OCI-LY7 (cell line): ENCODE measurements at regions not wholly inside any gene's neighbourhood (a gene's known extent, or its start where the extent isn't known, plus 50 kb on each side); places are given as distances from the start of the nearest gene placed in this dataset.

Source experiments
- BruUV-seq: library from RNA; stranded (reverse); fragments of 400-500 nt; replicated peaks from 2 replicates; lab custom pipeline; 2021; lab: Mats Ljungman, UMichigan
- CTCF ChIA-PET: fragments of 300-600 bp; sonication (Branson Sonifier 250); formaldehyde crosslinking; loops from one replicate; lab custom pipeline; 2022; ENCODE audit warnings: antibody characterized with exemption; ENCODE audit not compliant: unreplicated experiment; lab: Charles Lee
- POLR2A ChIA-PET: fragments of 300-600 bp; sonication (Branson Sonifier 250); formaldehyde crosslinking; loops from one replicate; lab custom pipeline; 2022; ENCODE audit warnings: antibody characterized with exemption; lab: Charles Lee
- DNase-seq: peaks from one replicate; pipeline ENCODE4 v3.0.0-alpha.2; 2015; ENCODE audit warnings: low spot score
- H2AFZ ChIP-seq: fragments of 200-600 bp; sonication (generic), shearing (Covaris generic); 2 replicates; pipeline ENCODE4 v1.6.1; 2014; ENCODE audit warnings: mild to moderate bottlenecking, antibody characterized with exemption, low read length, moderate library complexity
- H3K27ac ChIP-seq: fragments of 200-600 bp; sonication (generic); 2 replicates; pipeline ENCODE4 v1.5.1; 2014; ENCODE audit warnings: mixed run types, low read depth, mild to moderate bottlenecking, moderate library complexity, low read length, inconsistent platforms; ENCODE audit not compliant: poor library complexity, severe bottlenecking
- H3K36me3 ChIP-seq: fragments of 200-600 bp; sonication (generic); 2 replicates; pipeline ENCODE4 v1.6.1; 2014; ENCODE audit warnings: mild to moderate bottlenecking, antibody characterized with exemption, low read length, moderate library complexity, mixed read lengths; ENCODE audit not compliant: insufficient read depth
- H3K4me1 ChIP-seq: fragments of 200-600 bp; sonication (generic); 2 replicates; pipeline ENCODE4 v1.5.1; 2014; ENCODE audit warnings: mild to moderate bottlenecking, low read length; ENCODE audit not compliant: insufficient read depth, poor library complexity, severe bottlenecking
- H3K4me2 ChIP-seq: fragments of 200-600 bp; sonication (generic); 2 replicates; pipeline ENCODE4 v1.6.1; 2014; ENCODE audit warnings: mild to moderate bottlenecking, low read length
- H3K4me3 ChIP-seq: fragments of 200-600 bp; sonication (generic); 2 replicates; pipeline ENCODE4 v1.5.1; 2014; ENCODE audit warnings: mild to moderate bottlenecking, low read depth, low read length; ENCODE audit not compliant: poor library complexity, severe bottlenecking
- H3K79me2 ChIP-seq: fragments of 200-600 bp; sonication (generic); 2 replicates; pipeline ENCODE4 v1.6.1; 2016; ENCODE audit warnings: low read depth, mild to moderate bottlenecking, low read length, moderate library complexity, mixed read lengths; ENCODE audit not compliant: insufficient read depth
- H3K9me2 ChIP-seq: fragments of 200-600 bp; sonication (generic); 2 replicates; pipeline ENCODE4 v1.6.1; 2016; ENCODE audit warnings: mild to moderate bottlenecking, low read length, mixed read lengths; ENCODE audit not compliant: insufficient read depth
- H3K9me3 ChIP-seq: fragments of 200-600 bp; sonication (generic); 2 replicates; pipeline ENCODE4 v1.6.1; 2014; ENCODE audit warnings: mild to moderate bottlenecking, mixed run types, low read length, mixed read lengths
- H4K20me1 ChIP-seq: fragments of 200-600 bp; sonication (generic); 2 replicates; pipeline ENCODE4 v1.6.1; 2014; ENCODE audit warnings: mild to moderate bottlenecking, antibody characterized with exemption, low read length, moderate library complexity, mixed read lengths; ENCODE audit not compliant: insufficient read depth
- CTCF ChIP-seq: fragments of 200-600 bp; sonication (generic); conservative IDR thresholded peaks from 2 replicates; pipeline ENCODE4 v1.5.1; 2014; ENCODE audit warnings: mild to moderate bottlenecking, antibody characterized with exemption, low read length, moderate library complexity, mixed read lengths
- EZH2phosphoT487 ChIP-seq: fragments of 200-600 bp; sonication (generic); IDR thresholded peaks from 2 replicates; pipeline ENCODE4 v1.6.1; 2018; ENCODE audit warnings: low read depth, borderline replicate concordance, mild to moderate bottlenecking, mixed run types, antibody characterized with exemption, low read length, moderate library complexity, mixed read lengths
- intact Hi-C: fragments of 100-400 bp; cut with micrococcal nuclease; formaldehyde crosslinking; loops from one replicate; pipeline ENCODE4 v1.10.0; 2022; ENCODE audit not compliant: unreplicated experiment

DNA sequence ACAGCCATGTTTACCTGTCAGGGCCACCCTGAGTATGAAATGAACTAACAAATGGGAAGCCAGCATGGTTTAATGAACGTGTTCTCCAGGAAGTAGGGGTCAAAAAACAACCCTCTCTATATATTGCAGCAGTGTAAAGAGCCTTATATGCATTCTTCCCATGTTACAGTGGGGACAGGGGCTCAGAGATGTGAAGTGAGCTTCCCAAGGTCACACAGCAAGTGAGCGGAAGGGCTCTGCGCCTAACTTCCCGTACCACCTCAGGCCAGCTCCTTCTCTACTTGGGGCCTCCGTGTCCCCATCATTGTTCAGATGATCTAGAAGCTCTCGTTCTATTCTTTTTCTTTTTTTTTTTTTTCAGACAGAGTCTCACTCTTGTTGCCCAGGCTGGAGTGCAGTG is 105.1 kb upstream of the MAP1LC3B2 start:
- no peaks in the 10 kb centered on the region for H3K9me3 ChIP-seq
- no peak for DNase-seq
- no peaks in the 10 kb centered on the region for H3K4me1 ChIP-seq
- H3K4me3 ChIP-seq, result no peak overlapping the region
- no peak overlapping the region for H3K27ac ChIP-seq
- no peaks in the 10 kb centered on the region for H3K79me2 ChIP-seq
- no peaks in the 10 kb centered on the region for H3K36me3 ChIP-seq
- H3K4me2 ChIP-seq, result no peak overlapping the region
- TF ChIP-seq EZH2phosphoT487 (no peak), CTCF (no peak)
- H4K20me1 ChIP-seq, result no peaks in the 10 kb centered on the region
- POLR2A ChIA-PET, result interaction anchor here (0.6 to 0.7 kb wide), 3 partner anchors 60 to 151 kb away, joined by 3 to 7 read pairs (median 3); no protein-coding TSS in a partner anchor
- CTCF ChIA-PET, result no interaction called here
- BruUV-seq, result no TSS peak
- H2AFZ ChIP-seq, result no peak overlapping the region
- intact Hi-C loops, result no loop called here
- H3K9me2 ChIP-seq, result no peaks in the 10 kb centered on the region

GRCh38 chr12:116454950-116455447 is 104.2 kb upstream of the MAP1LC3B2 start:
- DNase-seq, result no peak
- H3K36me3 ChIP-seq, result no peaks in the 10 kb centered on the region
- POLR2A ChIA-PET, result no interaction called here
- CTCF ChIA-PET, result no interaction called here
- no TSS peak for BruUV-seq
- no peak overlapping the region for H3K27ac ChIP-seq
- no peaks in the 10 kb centered on the region for H3K9me2 ChIP-seq
- H3K4me2 ChIP-seq, result no peak overlapping the region
- H3K4me1 ChIP-seq, result no peaks in the 10 kb centered on the region
- intact Hi-C loops, result no loop called here
- no peaks in the 10 kb centered on the region for H3K9me3 ChIP-seq
- H3K79me2 ChIP-seq, result no peaks in the 10 kb centered on the region
- no peak overlapping the region for H3K4me3 ChIP-seq
- no peak overlapping the region for H2AFZ ChIP-seq
- no peaks in the 10 kb centered on the region for H4K20me1 ChIP-seq
- TF ChIP-seq CTCF (no peak), EZH2phosphoT487 (no peak)

DNA sequence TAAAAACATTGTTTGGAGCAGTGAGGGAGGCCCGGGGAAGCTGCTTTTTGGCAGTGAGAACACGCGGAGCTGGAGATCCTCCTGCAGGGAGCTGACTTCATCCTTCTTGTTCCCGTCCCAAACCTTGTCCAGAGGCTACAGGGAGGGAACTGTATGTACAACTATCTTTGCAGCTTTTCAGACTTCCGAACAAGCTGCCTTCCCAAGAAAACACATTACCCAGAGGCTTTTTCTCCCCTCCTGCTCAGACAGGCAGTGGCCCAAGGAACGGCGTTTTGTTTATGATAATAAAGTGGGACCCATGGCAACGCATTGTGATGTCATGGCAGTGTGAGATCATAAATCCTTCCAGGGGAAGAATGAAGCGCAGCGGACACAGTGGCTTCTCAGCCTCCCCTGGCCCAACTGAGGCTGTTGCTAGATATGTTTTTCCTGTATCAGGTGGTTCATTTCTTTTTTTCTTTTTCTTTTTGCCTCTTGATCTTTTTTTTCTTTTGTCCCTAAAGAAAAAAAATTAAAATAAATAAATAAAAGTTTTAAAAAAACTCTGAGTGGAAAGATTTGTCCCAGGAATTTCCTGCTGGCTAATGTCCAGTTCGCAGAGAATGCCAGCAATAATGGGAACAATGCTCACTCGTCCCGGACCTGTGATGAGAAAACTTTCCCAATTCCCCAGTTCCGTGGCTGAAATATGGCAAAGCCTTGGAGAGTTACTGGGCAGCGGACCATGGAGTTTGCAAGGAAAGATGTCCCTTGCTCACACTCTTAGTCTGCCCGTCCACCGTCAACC is 103.4 kb upstream of the MAP1LC3B2 start:
- Histone ChIP-seq H2AFZ (no peak overlapping the region), H3K9me2 (no peaks in the 10 kb centered on the region), H4K20me1 (no peaks in the 10 kb centered on the region), H3K9me3 (no peaks in the 10 kb centered on the region), H3K4me2 (no peak overlapping the region), H3K27ac (no peak overlapping the region), H3K4me1 (no peaks in the 10 kb centered on the region), H3K79me2 (no peaks in the 10 kb centered on the region), H3K36me3 (no peaks in the 10 kb centered on the region), H3K4me3 (no peak overlapping the region)
- POLR2A ChIA-PET, result no interaction called here
- intact Hi-C loops, result no loop called here
- BruUV-seq, result no TSS peak
- DNase-seq, result no peak
- TF ChIP-seq EZH2phosphoT487 (no peak), CTCF (no peak)
- CTCF ChIA-PET, result no interaction called here
